Activated naive CD8-positive, alpha-beta T cell treated with anti-CD3 and anti-CD28 coated beads, Interleukin-2, amount 50 U/mL, for 24 hours (primary cell): ENCODE measurements at regions not wholly inside any gene's neighbourhood (a gene's known extent, or its start where the extent isn't known, plus 50 kb on each side); places are given as distances from the start of the nearest gene placed in this dataset.
"Not testable (repeated sequence)": the region's sequence is repeated elsewhere in the genome, so short reads cannot be mapped to it uniquely, and the experiment has no call there.

Experiments used
- ATAC-seq: fragments of 150-1000 bp; cut with Tn5 transposase; one replicate; pipeline ENCODE4 v1.10.0; 2021
- DNase-seq: peaks from one replicate; pipeline ENCODE4 v3.0.0; 2021
- H3K27ac Mint-ChIP-seq: one replicate; pipeline ENCODE4 v1.8.0; 2021; ENCODE audit warnings: mild to moderate bottlenecking, mixed read lengths
- H3K27me3 Mint-ChIP-seq: one replicate; pipeline ENCODE4 v1.8.0; 2021; ENCODE audit warnings: mixed read lengths
- H3K36me3 Mint-ChIP-seq: one replicate; pipeline ENCODE4 v1.8.0; 2021; ENCODE audit warnings: low read depth, mixed read lengths
- H3K4me1 Mint-ChIP-seq: one replicate; pipeline ENCODE4 v1.8.0; 2021; ENCODE audit warnings: mixed read lengths
- H3K4me3 Mint-ChIP-seq: one replicate; pipeline ENCODE4 v1.8.0; 2021; ENCODE audit warnings: mild to moderate bottlenecking, moderate library complexity, mixed read lengths
- H3K9me3 Mint-ChIP-seq: one replicate; pipeline ENCODE4 v1.8.0; 2021; ENCODE audit warnings: mixed read lengths

DNA sequence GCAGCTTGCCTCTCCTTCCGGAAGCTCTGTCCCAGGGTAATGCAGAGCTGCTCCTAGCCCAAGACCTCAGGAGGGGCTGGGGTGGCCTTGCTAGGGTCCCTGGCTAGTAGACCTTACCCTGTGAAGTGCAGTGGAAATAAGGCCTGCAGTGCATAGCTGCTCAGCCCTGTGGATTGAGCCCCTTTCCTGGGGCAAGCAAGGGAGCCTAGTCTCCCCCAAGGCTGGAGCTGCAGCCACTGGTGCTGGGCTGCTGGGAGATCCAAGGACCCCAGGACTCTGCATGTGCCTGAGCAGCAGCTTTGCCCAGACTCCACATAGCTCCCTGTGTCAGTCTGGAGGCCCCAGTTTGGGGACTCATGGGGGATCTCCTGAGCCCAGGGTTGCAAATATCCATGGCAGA lies 57.9 kb downstream of the FANCF start:
- Mint-ChIP-seq H3K4me1 (no peaks in the 10 kb centered on the region), H3K4me3 (no peak overlapping the region)
- ATAC-seq: no peak

DNA sequence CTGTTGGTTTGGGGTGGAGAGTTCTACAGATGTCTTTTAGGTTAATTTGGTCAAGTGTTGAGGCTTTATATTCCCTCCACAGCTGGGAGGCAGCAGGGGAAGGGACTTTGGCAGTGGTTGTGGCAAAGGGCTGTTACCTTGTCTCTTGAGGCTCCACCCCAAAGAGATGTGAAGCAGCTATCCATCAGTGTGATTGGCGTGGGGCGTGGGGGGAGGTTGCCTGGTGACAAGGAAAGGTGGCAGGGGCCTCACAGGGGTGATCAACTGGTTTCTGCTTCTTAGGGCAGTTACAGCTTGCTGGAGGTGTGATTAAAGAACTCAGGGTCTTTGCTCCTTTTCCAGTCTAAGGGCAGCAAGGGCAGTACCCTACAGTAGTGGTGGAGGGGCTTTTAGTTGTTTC lies 59.3 kb downstream of the FANCF start:
- no peak for DNase-seq
- Mint-ChIP-seq H3K4me1 (no peaks in the 10 kb centered on the region), H3K27ac (no peak overlapping the region), H3K27me3 (peaks cover 14% of the 10 kb centered on the region), H3K9me3 (no peaks in the 10 kb centered on the region), H3K36me3 (no peaks in the 10 kb centered on the region), H3K4me3 (no peak overlapping the region)
- no peak for ATAC-seq

More for the DNA sequence above, 57.9 kb downstream of the FANCF start:
- Mint-ChIP-seq H3K9me3 (no peaks in the 10 kb centered on the region), H3K36me3 (no peaks in the 10 kb centered on the region), H3K27me3 (peaks cover 14% of the 10 kb centered on the region), H3K27ac (no peak overlapping the region)
- DNase-seq: no peak

DNA sequence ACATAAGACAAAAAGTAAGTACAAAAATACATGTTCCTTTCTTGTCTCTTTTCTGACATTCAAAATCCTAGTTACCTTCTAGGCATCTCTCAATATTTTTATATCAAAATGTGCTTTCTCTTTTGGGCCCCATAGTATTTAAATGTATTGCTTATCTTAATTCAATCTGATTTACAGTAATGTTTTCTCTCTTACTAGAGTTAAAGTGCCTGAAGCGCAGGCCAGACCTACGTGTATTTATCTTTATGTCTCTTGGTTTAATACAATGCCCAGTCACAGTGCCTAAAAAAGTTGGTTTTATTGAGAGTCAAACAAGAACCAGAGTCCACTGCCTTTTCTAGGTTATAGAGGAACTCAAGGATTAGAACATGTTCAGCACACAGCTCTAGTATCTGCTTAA lies 64.3 kb downstream of the FANCF start:
- Mint-ChIP-seq H3K36me3 (no peaks in the 10 kb centered on the region), H3K9me3 (no peaks in the 10 kb centered on the region), H3K4me1 (no peaks in the 10 kb centered on the region), H3K4me3 (no peak overlapping the region), H3K27me3 (peaks cover 16% of the 10 kb centered on the region), H3K27ac (no peak overlapping the region)
- no peak for ATAC-seq
- no peak for DNase-seq

DNA sequence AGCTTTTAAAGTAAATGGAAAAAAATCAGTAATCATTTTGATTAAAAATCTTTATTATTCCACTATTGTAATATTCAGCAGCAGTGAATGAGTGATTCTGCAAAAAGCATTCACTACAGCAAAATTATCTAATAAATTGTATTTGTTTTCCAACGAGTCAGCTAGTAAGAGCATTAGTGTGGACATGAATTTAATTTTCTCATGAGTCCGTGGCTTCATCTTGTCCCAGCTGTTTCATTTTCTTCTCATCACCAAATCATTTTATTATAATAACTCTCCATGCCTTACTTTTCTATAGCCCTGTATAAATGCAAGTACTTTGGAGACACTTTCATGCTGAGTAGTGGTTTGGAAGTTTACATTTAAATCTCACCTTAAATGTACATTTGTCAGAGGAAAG lies 66.2 kb downstream of the FANCF start:
- Mint-ChIP-seq H3K4me1 (peaks cover 3% of the 10 kb centered on the region), H3K27me3 (peaks cover 6% of the 10 kb centered on the region), H3K4me3 (no peak overlapping the region), H3K27ac (no peak overlapping the region), H3K36me3 (no peaks in the 10 kb centered on the region), H3K9me3 (no peaks in the 10 kb centered on the region)
- no peak for ATAC-seq
- DNase-seq: no peak

DNA sequence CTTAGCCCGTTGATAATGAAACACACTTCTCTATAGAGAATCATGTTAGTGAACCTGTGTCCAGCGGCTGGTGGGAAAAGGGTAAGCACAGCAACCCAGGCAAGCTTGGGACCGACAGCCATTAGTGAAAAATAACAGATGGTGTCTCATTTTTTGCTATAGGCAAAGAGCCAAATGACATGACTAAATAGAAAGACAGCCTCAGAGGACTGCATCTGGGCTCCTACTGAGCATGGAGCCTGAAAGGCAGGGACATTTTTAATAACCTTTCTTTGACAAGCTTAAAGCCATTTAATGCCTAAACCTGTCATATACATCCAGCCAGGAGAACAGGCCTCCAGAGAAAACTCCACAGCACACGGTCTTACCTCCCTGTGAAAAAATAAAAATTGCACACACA lies 67.0 kb downstream of the FANCF start:
- ATAC-seq (no peak), DNase-seq (no peak)
- Mint-ChIP-seq H3K36me3 (no peaks in the 10 kb centered on the region), H3K4me3 (no peak overlapping the region), H3K27ac (no peak overlapping the region), H3K27me3 (peaks cover 6% of the 10 kb centered on the region), H3K9me3 (no peaks in the 10 kb centered on the region), H3K4me1 (peaks cover 6% of the 10 kb centered on the region)

DNA sequence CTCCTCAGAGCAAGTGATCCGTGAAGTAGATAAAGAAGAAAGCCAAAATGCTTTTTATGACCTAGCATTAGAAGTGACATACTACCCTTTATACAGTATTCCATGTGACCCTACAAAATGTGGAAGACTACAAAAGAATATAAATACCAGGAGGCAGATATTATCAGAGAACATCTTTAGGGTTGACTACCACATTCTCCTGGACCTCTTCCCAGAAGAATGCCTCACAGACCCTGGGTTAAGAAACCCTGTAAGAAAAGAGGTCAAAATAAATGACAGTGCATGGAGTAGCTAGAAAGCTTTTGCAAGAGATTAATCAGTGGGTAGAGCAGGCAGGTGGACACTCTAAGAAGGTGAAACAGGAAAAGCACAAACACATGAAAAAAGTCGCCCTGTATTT lies 69.2 kb downstream of the FANCF start:
- Mint-ChIP-seq H3K27me3 (peaks cover 7% of the 10 kb centered on the region), H3K27ac (no peak overlapping the region), H3K4me3 (no peak overlapping the region), H3K4me1 (peaks cover 7% of the 10 kb centered on the region), H3K36me3 (no peaks in the 10 kb centered on the region), H3K9me3 (no peaks in the 10 kb centered on the region)
- no peak for DNase-seq
- ATAC-seq: no peak

DNA sequence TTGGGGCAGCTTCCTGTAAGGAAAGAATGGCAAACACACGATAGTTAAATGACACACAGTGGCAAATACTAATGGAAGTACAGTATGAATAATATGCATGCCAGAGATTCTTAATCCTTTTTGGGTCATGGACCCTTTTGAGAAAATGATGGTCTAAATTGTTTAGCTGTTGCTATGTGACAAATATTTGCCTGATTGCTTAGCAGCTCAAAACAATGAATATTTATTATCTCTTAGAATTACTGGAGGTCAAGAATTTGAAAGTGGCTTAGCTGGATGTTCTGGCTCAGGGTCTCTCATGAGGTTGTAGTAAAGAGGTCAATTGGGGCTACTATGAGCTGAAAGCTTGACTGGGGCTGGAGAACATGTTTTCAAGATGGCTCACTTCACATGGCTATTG lies 69.7 kb downstream of the FANCF start:
- no peak for DNase-seq
- no peak for ATAC-seq
- Mint-ChIP-seq H3K4me1 (peaks cover 7% of the 10 kb centered on the region), H3K9me3 (no peaks in the 10 kb centered on the region), H3K27me3 (peaks cover 7% of the 10 kb centered on the region), H3K4me3 (no peak overlapping the region), H3K27ac (no peak overlapping the region), H3K36me3 (no peaks in the 10 kb centered on the region)

DNA sequence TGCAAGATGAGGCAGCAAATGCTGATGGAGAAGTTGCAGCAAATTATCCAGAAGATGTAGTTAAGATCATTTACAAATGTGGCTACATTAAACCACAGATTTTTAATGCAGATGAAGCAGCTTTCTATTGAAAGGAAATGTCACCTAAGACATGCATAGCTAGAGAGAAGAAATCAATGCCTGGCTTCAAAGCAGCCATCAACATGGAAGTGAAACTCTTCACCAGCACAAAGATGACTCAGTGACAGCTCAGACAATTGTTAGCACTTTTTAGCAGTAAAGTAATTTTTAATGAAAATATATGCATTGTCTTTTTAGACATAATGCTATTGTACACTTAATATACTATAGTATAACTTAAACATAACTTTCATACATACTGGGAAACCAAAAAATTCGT lies 71.4 kb downstream of the FANCF start:
- Mint-ChIP-seq H3K27me3 (peaks cover 6% of the 10 kb centered on the region), H3K4me1 (peaks cover 7% of the 10 kb centered on the region), H3K4me3 (no peak overlapping the region), H3K27ac (no peak overlapping the region), H3K9me3 (no peaks in the 10 kb centered on the region), H3K36me3 (no peaks in the 10 kb centered on the region)
- DNase-seq (no peak), ATAC-seq (peak; percentile 61)

DNA sequence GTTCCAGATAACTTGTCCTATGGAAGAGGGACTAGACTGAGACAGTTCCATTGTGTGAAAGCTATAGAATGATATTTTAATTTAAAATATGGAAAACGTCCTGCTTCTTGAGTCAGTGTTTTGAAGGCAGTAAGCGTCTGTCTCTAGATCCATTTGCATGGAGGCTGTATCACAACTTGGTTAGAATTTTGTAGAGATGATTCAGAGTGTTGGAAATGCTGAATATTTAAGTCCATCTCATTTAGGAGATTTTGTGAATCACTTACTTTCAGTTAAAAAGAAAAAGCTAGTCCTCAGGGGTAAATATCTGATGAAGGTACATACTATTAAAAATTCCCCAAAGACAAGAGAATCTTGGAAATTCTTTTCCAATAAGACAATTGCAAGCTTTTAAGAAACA lies 72.7 kb downstream of the FANCF start:
- ATAC-seq (no peak), DNase-seq (no peak)
- H3K9me3 Mint-ChIP-seq: no peaks in the 10 kb centered on the region
- H3K27ac Mint-ChIP-seq: no peak overlapping the region
- no peak overlapping the region for H3K4me3 Mint-ChIP-seq
- H3K27me3 Mint-ChIP-seq: peaks cover 6% of the 10 kb centered on the region
- H3K36me3 Mint-ChIP-seq: no peaks in the 10 kb centered on the region
- H3K4me1 Mint-ChIP-seq: peaks cover 7% of the 10 kb centered on the region

DNA sequence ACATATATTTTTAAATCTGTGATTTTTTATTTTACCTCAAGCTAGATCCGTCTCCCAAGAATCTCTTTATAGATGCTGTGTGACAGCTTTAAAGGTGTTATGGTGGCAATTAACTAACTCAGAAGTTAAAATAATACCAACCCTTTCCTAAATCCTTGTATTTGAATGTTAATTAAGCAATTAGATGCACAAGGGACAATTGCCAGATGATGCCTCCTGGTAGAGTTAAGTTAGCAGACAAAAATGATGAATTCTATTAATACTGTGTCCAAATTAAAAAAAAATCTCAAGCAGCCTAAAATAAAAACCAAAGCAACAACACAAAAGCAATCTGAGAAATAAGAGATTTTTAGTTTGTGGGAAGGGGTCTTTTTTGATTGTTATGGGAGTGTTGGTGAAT lies 78.9 kb downstream of the FANCF start:
- no peak overlapping the region for H3K27ac Mint-ChIP-seq

DNA sequence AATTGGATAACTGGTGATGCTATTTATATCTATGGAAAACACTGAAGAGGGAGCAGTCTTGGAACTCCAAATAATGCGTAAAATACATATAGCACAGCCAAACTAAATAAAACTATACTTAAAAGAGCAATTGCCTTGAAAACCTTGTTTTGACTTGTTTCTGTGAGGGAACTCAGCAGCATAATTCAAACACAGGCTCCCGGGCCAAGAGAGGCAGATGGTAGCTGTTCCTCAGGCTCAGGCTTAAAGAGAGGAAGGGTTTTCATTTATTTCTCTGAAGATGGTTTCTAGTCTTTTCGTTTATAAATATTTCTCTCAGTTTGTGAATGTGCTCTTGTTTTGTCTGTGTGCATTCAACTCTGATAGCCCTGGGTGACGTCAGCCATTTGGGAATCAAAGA lies 82.4 kb downstream of the FANCF start:
- H3K4me1 Mint-ChIP-seq: no peaks in the 10 kb centered on the region
- no peak overlapping the region for H3K27ac Mint-ChIP-seq
- peaks cover 6% of the 10 kb centered on the region for H3K27me3 Mint-ChIP-seq
- H3K9me3 Mint-ChIP-seq: no peaks in the 10 kb centered on the region
- DNase-seq (no peak), ATAC-seq (no peak)
- no peaks in the 10 kb centered on the region for H3K36me3 Mint-ChIP-seq
- H3K4me3 Mint-ChIP-seq: no peak overlapping the region

More for the DNA sequence above, 78.9 kb downstream of the FANCF start:
- Mint-ChIP-seq H3K4me3 (no peak overlapping the region), H3K9me3 (no peaks in the 10 kb centered on the region), H3K27me3 (peaks cover 7% of the 10 kb centered on the region), H3K36me3 (no peaks in the 10 kb centered on the region), H3K4me1 (no peaks in the 10 kb centered on the region)
- ATAC-seq (no peak), DNase-seq (no peak)

DNA sequence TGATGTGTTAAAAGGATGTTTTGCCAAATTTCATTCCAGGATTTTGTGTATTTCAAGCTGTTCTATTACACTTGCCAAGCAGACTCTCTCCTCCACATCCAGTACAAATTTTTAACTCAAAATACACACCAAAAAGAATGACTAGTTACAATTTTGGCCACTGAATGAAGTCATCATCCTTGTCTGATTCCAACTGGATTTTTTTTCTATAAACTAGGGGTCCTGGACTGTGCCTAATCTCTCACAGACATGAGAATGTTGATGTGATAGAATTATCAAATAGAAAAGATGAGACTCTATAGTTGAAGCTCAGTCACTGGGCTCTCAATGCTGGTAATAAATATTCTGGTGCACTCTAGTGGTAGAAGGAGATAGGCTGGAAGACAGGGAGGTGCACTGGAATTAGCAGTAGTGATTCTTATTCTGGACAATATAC lies 85.8 kb downstream of the FANCF start:
- ATAC-seq (no peak), DNase-seq (no peak)
- Mint-ChIP-seq H3K4me1 (no peaks in the 10 kb centered on the region), H3K9me3 (no peaks in the 10 kb centered on the region), H3K4me3 (no peak overlapping the region), H3K36me3 (no peaks in the 10 kb centered on the region), H3K27ac (no peak overlapping the region), H3K27me3 (peaks cover 5% of the 10 kb centered on the region)

DNA sequence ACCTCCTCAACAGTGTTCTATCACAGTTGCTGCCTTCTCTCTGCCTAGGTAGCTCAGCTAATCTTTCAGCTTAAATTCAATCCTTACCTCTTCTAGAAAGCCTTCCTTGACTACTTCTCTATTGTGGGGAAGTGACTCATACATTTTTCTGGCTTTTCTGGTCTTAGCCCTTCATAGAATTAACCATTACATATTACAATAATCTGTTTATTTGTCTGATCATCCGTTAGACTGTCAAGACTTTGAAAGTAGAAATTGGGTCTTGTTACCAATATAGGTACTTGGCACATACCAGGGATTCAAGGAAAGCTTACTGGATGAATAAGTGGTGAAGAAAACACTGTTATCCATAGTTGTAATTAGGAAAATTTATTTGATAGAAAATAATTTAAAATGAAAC lies 89.6 kb downstream of the FANCF start:
- no peak overlapping the region for H3K4me3 Mint-ChIP-seq
- H3K27me3 Mint-ChIP-seq: peaks cover 8% of the 10 kb centered on the region
- no peak for ATAC-seq
- H3K9me3 Mint-ChIP-seq: no peaks in the 10 kb centered on the region
- no peak overlapping the region for H3K27ac Mint-ChIP-seq
- no peaks in the 10 kb centered on the region for H3K36me3 Mint-ChIP-seq
- DNase-seq: no peak
- no peaks in the 10 kb centered on the region for H3K4me1 Mint-ChIP-seq

DNA sequence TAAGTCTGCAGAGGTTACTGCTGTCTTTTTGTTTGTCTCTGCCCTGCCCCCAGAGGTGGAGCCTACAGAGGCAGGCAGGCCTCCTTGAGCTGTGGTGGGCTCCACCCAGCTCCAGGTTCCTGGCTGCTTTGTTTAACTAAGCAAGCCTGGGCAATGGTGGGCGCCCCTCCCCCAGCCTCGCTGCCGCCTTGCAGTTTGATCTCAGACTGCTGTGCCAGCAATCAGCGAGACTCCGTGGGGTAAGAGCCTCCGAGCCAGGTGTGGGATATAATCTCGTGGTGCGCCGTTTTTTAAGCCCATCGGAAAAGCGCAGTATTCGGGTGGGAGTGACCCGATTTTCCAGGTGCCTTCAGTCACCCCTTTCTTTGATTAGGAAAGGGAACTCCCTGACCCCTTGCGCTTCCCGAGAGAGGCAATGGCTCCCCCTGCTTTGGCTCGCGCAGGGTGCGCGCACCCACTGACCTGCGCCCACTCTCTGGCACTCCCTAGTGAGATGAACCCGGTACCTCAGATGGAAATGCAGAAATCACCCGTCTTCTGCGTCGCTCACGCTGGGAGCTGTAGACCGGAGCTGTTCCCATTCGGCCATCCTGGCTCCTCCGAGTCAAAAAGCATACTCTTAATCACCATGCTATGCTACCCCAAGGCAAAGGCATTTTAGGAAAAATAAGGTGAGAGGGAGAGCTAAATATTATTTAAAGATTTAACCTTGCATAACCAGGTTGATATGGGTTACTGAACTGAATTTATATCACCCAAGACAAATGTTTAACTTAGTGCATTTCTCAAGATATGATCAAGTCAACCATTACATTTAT lies 96.8 kb downstream of the FANCF start:
- not testable (repeated sequence) for ATAC-seq, H3K27me3 Mint-ChIP-seq, H3K9me3 Mint-ChIP-seq, H3K27ac Mint-ChIP-seq, DNase-seq, H3K4me1 Mint-ChIP-seq, H3K36me3 Mint-ChIP-seq, H3K4me3 Mint-ChIP-seq

DNA sequence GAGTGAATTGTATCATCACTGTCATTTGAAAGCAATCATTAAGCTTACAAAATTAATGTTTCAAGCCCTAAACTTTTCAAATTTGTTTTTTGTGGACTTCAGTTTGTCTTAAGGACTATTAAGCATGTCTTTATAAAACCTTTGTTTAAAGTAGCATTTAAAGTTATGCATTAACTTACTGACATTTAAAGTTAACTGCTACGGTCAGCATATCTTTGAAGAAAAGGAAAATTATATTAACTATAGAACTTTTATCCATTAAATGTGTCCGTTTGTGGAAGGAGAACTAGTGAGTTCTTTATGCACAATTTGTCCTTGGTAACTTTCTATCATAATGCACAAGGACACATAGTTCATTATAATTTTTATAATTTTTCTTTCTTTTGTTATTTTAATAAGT lies 103.4 kb downstream of the FANCF start:
- Mint-ChIP-seq H3K27me3 (no peaks in the 10 kb centered on the region), H3K27ac (no peak overlapping the region), H3K36me3 (no peaks in the 10 kb centered on the region), H3K4me1 (no peaks in the 10 kb centered on the region), H3K4me3 (no peak overlapping the region), H3K9me3 (no peaks in the 10 kb centered on the region)
- no peak for DNase-seq
- ATAC-seq: no peak

DNA sequence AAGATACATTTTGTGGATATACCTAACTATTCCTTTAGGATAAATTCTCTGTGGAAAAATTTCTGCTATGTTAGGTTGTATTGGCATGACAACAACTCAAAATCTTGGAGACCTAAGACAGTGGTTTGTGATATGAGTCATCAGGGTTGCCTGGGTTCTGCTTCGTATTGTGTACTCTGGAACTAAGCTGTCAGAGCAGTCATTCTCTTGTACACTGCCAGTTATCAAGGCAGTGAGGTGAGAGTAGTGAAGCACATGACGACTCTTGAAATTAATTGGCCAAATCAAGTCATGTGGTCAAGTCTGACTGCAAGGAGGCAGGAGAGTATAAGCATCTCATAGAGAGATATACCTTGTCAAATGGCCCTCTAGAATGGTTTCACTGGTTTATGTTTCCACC lies 104.4 kb downstream of the FANCF start:
- ATAC-seq (peak; percentile 66), DNase-seq (no peak)
- H3K4me3 Mint-ChIP-seq: no peak overlapping the region
- no peak overlapping the region for H3K27ac Mint-ChIP-seq
- H3K27me3 Mint-ChIP-seq: no peaks in the 10 kb centered on the region
- H3K9me3 Mint-ChIP-seq: no peaks in the 10 kb centered on the region
- H3K4me1 Mint-ChIP-seq: no peaks in the 10 kb centered on the region
- H3K36me3 Mint-ChIP-seq: no peaks in the 10 kb centered on the region
